HG02759 (cell line): ENCODE measurements at regions not wholly inside any gene's neighbourhood (a gene's known extent, or its start where the extent isn't known, plus 50 kb on each side); places are given as distances from the start of the nearest gene placed in this dataset.

Source experiments
- ATAC-seq: cut with Tn5 transposase; IDR thresholded peaks from one replicate; pipeline ENCODE4 v1.9.1; 2021; ENCODE audit warnings: mild to moderate bottlenecking, moderate library complexity; ENCODE audit not compliant: unreplicated experiment

GRCh38 chr6:125489579-125490285 is 188.0 kb upstream of the HDDC2 start:
- no peak for ATAC-seq

GRCh38 chr6:125491860-125492618 is 190.3 kb upstream of the HDDC2 start:
- no peak for ATAC-seq

GRCh38 chr6:125498606-125499005 is 196.8 kb upstream of the HDDC2 start:
- no peak for ATAC-seq

- no peak for ATAC-seq
Observed at GRCh38 chr6:125499535-125499934, 197.8 kb upstream of the HDDC2 start.

- no peak for ATAC-seq
Observed at GRCh38 chr6:125503181-125503580, 201.4 kb upstream of the HDDC2 start.

GRCh38 chr6:125507987-125508655 is 206.4 kb upstream of the HDDC2 start:
- ATAC-seq: no peak

- no peak for ATAC-seq
Observed at GRCh38 chr6:125508793-125509192, 207.0 kb upstream of the HDDC2 start.

GRCh38 chr6:125509477-125509876 is 207.7 kb upstream of the HDDC2 start:
- ATAC-seq: no peak

GRCh38 chr6:125510405-125510804 is 208.6 kb upstream of the HDDC2 start:
- ATAC-seq: no peak

- no peak for ATAC-seq
Observed at GRCh38 chr6:125511809-125512396, 210.1 kb upstream of the HDDC2 start.

GRCh38 chr6:125512621-125513020 is 210.9 kb upstream of the HDDC2 start:
- peak; percentile 70 for ATAC-seq

GRCh38 chr6:125513978-125514377 is 212.2 kb upstream of the HDDC2 start:
- ATAC-seq: no peak

- ATAC-seq: no peak
Observed at GRCh38 chr6:125516644-125517043, 214.9 kb upstream of the HDDC2 start.

- ATAC-seq: no peak
Observed at GRCh38 chr6:125519367-125519766, 217.6 kb upstream of the HDDC2 start.

GRCh38 chr6:125524356-125524755 is 222.6 kb upstream of the HDDC2 start:
- no peak for ATAC-seq

- ATAC-seq: no peak
Observed at GRCh38 chr6:125526007-125526720, 223.3 kb upstream of the HEY2 start.

- no peak for ATAC-seq
Observed at GRCh38 chr6:125528621-125529041, 220.8 kb upstream of the HEY2 start.

GRCh38 chr6:125529061-125529460 is 220.4 kb upstream of the HEY2 start:
- no peak for ATAC-seq

- ATAC-seq: no peak
Observed at GRCh38 chr6:125533710-125534397, 215.6 kb upstream of the HEY2 start.
